ENCODE measurements at regions not wholly inside any gene's neighbourhood (a gene's known extent, or its start where the extent isn't known, plus 50 kb on each side); places are given as distances from the start of the nearest gene placed in this dataset.

- H3K9me3 Mint-ChIP-seq: no peaks in the 10 kb centered on the region
- DNase-seq (ENCODE audit: low spot score): no peak
- no peak overlapping the region for H3K27ac Mint-ChIP-seq
- H3K4me3 Mint-ChIP-seq (ENCODE audit: low read depth): no peak overlapping the region
- intact Hi-C loops (cut with micrococcal nuclease): no loop called here
- no peaks in the 10 kb centered on the region for H3K4me1 Mint-ChIP-seq (ENCODE audit: low read depth)
- no peaks in the 10 kb centered on the region for H3K27me3 Mint-ChIP-seq (ENCODE audit: low read depth)
- no peaks in the 10 kb centered on the region for H3K36me3 Mint-ChIP-seq (ENCODE audit: low read depth)
Measured at GRCh38 chr2:76288598-76288997, 577.9 kb upstream of the GCFC2 start.

GRCh38 chr2:76288146-76288545, 577.4 kb upstream of the GCFC2 start:
- intact Hi-C loops (cut with micrococcal nuclease): no loop called here
- no peaks in the 10 kb centered on the region for H3K27me3 Mint-ChIP-seq (ENCODE audit: low read depth)
- no peak overlapping the region for H3K4me3 Mint-ChIP-seq (ENCODE audit: low read depth)

GRCh38 chr2:76283350-76283749, 572.6 kb upstream of the GCFC2 start:
- Mint-ChIP-seq H3K4me3 (ENCODE audit: low read depth) (no peak overlapping the region), H3K9me3 (no peaks in the 10 kb centered on the region), H3K4me1 (ENCODE audit: low read depth) (no peaks in the 10 kb centered on the region), H3K27me3 (ENCODE audit: low read depth) (no peaks in the 10 kb centered on the region), H3K36me3 (ENCODE audit: low read depth) (no peaks in the 10 kb centered on the region), H3K27ac (no peak overlapping the region)
- intact Hi-C loops (cut with micrococcal nuclease): no loop called here
- DNase-seq (ENCODE audit: low spot score): no peak

More at GRCh38 chr2:76288146-76288545, 577.4 kb upstream of the GCFC2 start:
- Mint-ChIP-seq H3K36me3 (ENCODE audit: low read depth) (no peaks in the 10 kb centered on the region), H3K4me1 (ENCODE audit: low read depth) (no peaks in the 10 kb centered on the region), H3K27ac (no peak overlapping the region), H3K9me3 (no peaks in the 10 kb centered on the region)
- DNase-seq (ENCODE audit: low spot score): no peak

GRCh38 chr2:76281156-76281841, 570.6 kb upstream of the GCFC2 start:
- H3K27me3 Mint-ChIP-seq (ENCODE audit: low read depth): no peaks in the 10 kb centered on the region
- no peak overlapping the region for H3K4me3 Mint-ChIP-seq (ENCODE audit: low read depth)
- peaks cover 13% of the 10 kb centered on the region for H3K9me3 Mint-ChIP-seq
- no peaks in the 10 kb centered on the region for H3K36me3 Mint-ChIP-seq (ENCODE audit: low read depth)
- no peak for DNase-seq (ENCODE audit: low spot score)
- H3K4me1 Mint-ChIP-seq (ENCODE audit: low read depth): no peaks in the 10 kb centered on the region
- H3K27ac Mint-ChIP-seq: no peak overlapping the region
- intact Hi-C loops (cut with micrococcal nuclease): no loop called here

GRCh38 chr2:76280686-76281085, 570.0 kb upstream of the GCFC2 start:
- H3K36me3 Mint-ChIP-seq (ENCODE audit: low read depth): no peaks in the 10 kb centered on the region
- H3K4me1 Mint-ChIP-seq (ENCODE audit: low read depth): no peaks in the 10 kb centered on the region
- no peak overlapping the region for H3K4me3 Mint-ChIP-seq (ENCODE audit: low read depth)
- H3K27ac Mint-ChIP-seq: no peak overlapping the region
- intact Hi-C loops (cut with micrococcal nuclease): no loop called here
- peaks cover 14% of the 10 kb centered on the region for H3K9me3 Mint-ChIP-seq
- DNase-seq (ENCODE audit: low spot score): no peak
- no peaks in the 10 kb centered on the region for H3K27me3 Mint-ChIP-seq (ENCODE audit: low read depth)

- Mint-ChIP-seq H3K27me3 (ENCODE audit: low read depth) (no peaks in the 10 kb centered on the region), H3K4me3 (ENCODE audit: low read depth) (no peak overlapping the region), H3K36me3 (ENCODE audit: low read depth) (no peaks in the 10 kb centered on the region), H3K27ac (no peak overlapping the region), H3K4me1 (ENCODE audit: low read depth) (no peaks in the 10 kb centered on the region), H3K9me3 (peaks cover 14% of the 10 kb centered on the region)
- intact Hi-C loops (cut with micrococcal nuclease): no loop called here
- DNase-seq (ENCODE audit: low spot score): no peak
Measured at GRCh38 chr2:76279142-76279541, 568.4 kb upstream of the GCFC2 start.

- Mint-ChIP-seq H3K27me3 (ENCODE audit: low read depth) (no peaks in the 10 kb centered on the region), H3K4me1 (ENCODE audit: low read depth) (no peaks in the 10 kb centered on the region), H3K36me3 (ENCODE audit: low read depth) (no peaks in the 10 kb centered on the region), H3K27ac (no peak overlapping the region), H3K9me3 (peaks cover 14% of the 10 kb centered on the region), H3K4me3 (ENCODE audit: low read depth) (no peak overlapping the region)
- intact Hi-C loops (cut with micrococcal nuclease): no loop called here
- no peak for DNase-seq (ENCODE audit: low spot score)
Measured at GRCh38 chr2:76275788-76276187, 565.1 kb upstream of the GCFC2 start.

- Mint-ChIP-seq H3K27me3 (ENCODE audit: low read depth) (no peaks in the 10 kb centered on the region), H3K4me1 (ENCODE audit: low read depth) (no peaks in the 10 kb centered on the region), H3K9me3 (peaks cover 14% of the 10 kb centered on the region), H3K36me3 (ENCODE audit: low read depth) (no peaks in the 10 kb centered on the region), H3K4me3 (ENCODE audit: low read depth) (no peak overlapping the region), H3K27ac (no peak overlapping the region)
- no peak for DNase-seq (ENCODE audit: low spot score)
- intact Hi-C loops (cut with micrococcal nuclease): no loop called here
Measured at GRCh38 chr2:76274676-76275075, 564.0 kb upstream of the GCFC2 start.

- no peaks in the 10 kb centered on the region for H3K36me3 Mint-ChIP-seq (ENCODE audit: low read depth)
- peaks cover 14% of the 10 kb centered on the region for H3K9me3 Mint-ChIP-seq
- DNase-seq (ENCODE audit: low spot score): no peak
- no peak overlapping the region for H3K4me3 Mint-ChIP-seq (ENCODE audit: low read depth)
- H3K27me3 Mint-ChIP-seq (ENCODE audit: low read depth): no peaks in the 10 kb centered on the region
- intact Hi-C loops (cut with micrococcal nuclease): no loop called here
- H3K27ac Mint-ChIP-seq: no peak overlapping the region
- H3K4me1 Mint-ChIP-seq (ENCODE audit: low read depth): no peaks in the 10 kb centered on the region
Measured at GRCh38 chr2:76274160-76274559, 563.4 kb upstream of the GCFC2 start.

GRCh38 chr2:76270096-76270710, 559.5 kb upstream of the GCFC2 start:
- no peak overlapping the region for H3K27ac Mint-ChIP-seq
- H3K9me3 Mint-ChIP-seq: peaks cover 2% of the 10 kb centered on the region
- H3K27me3 Mint-ChIP-seq (ENCODE audit: low read depth): no peaks in the 10 kb centered on the region
- DNase-seq (ENCODE audit: low spot score): no peak
- H3K36me3 Mint-ChIP-seq (ENCODE audit: low read depth): no peaks in the 10 kb centered on the region
- no peak overlapping the region for H3K4me3 Mint-ChIP-seq (ENCODE audit: low read depth)
- no peaks in the 10 kb centered on the region for H3K4me1 Mint-ChIP-seq (ENCODE audit: low read depth)
- intact Hi-C loops (cut with micrococcal nuclease): no loop called here

- Mint-ChIP-seq H3K36me3 (ENCODE audit: low read depth) (no peaks in the 10 kb centered on the region), H3K4me3 (ENCODE audit: low read depth) (no peak overlapping the region), H3K27me3 (ENCODE audit: low read depth) (no peaks in the 10 kb centered on the region), H3K27ac (no peak overlapping the region), H3K9me3 (peaks cover 2% of the 10 kb centered on the region), H3K4me1 (ENCODE audit: low read depth) (no peaks in the 10 kb centered on the region)
- intact Hi-C loops (cut with micrococcal nuclease): no loop called here
- DNase-seq (ENCODE audit: low spot score): no peak
Measured at GRCh38 chr2:76268902-76269620, 558.3 kb upstream of the GCFC2 start.

- Mint-ChIP-seq H3K4me1 (ENCODE audit: low read depth) (no peaks in the 10 kb centered on the region), H3K4me3 (ENCODE audit: low read depth) (no peak overlapping the region), H3K27ac (no peak overlapping the region), H3K9me3 (peaks cover 2% of the 10 kb centered on the region), H3K36me3 (ENCODE audit: low read depth) (no peaks in the 10 kb centered on the region), H3K27me3 (ENCODE audit: low read depth) (no peaks in the 10 kb centered on the region)
- no peak for DNase-seq (ENCODE audit: low spot score)
- intact Hi-C loops (cut with micrococcal nuclease): no loop called here
Measured at GRCh38 chr2:76268484-76268883, 557.8 kb upstream of the GCFC2 start.

GRCh38 chr2:76257802-76258201, 547.1 kb upstream of the GCFC2 start:
- no peaks in the 10 kb centered on the region for H3K27me3 Mint-ChIP-seq (ENCODE audit: low read depth)
- H3K27ac Mint-ChIP-seq: no peak overlapping the region
- H3K4me3 Mint-ChIP-seq (ENCODE audit: low read depth): no peak overlapping the region
- DNase-seq (ENCODE audit: low spot score): no peak
- intact Hi-C loops (cut with micrococcal nuclease): no loop called here
- no peaks in the 10 kb centered on the region for H3K36me3 Mint-ChIP-seq (ENCODE audit: low read depth)
- no peaks in the 10 kb centered on the region for H3K4me1 Mint-ChIP-seq (ENCODE audit: low read depth)
- no peaks in the 10 kb centered on the region for H3K9me3 Mint-ChIP-seq

All from activated T-helper 2 cell treated with anti-CD3 and anti-CD28 coated beads, Interferon-gamma antibody, Interleukin-2, Interleukin-4, amounts not matched to agents 10 μg/mL and 5 μg/mL and 100 μg/mL, durations not matched to agents 14 hours and 24 hours and 36 hours (primary cell).